ENCODE measurements at regions not wholly inside any gene's neighbourhood (a gene's known extent, or its start where the extent isn't known, plus 50 kb on each side); places are given as distances from the start of the nearest gene placed in this dataset.

- 76 to 81% (median 80%) methylated on average over 5 of the region's 5 CpGs for WGBS, 3 donors
- no peak for TF ChIP-seq CTCF (IDR thresholded peaks at IDR 0.05)
- DNase-seq: no peak
- Histone ChIP-seq H3K4me1 (no peaks in the 10 kb centered on the region), H3K27ac (no peak overlapping the region), H3K9me3 (peaks cover 15% of the 10 kb centered on the region), H3K4me3 (no peak overlapping the region), H3K27me3 (ENCODE audit: insufficient read depth in 3 of 3, low read length in 2 of 3) (peaks cover 0 to 2% (median 0%) of the 10 kb centered on the region in 3 donors), H3K36me3 (ENCODE audit: insufficient read depth in 1 of 2, low read depth in 1 of 2) (no peaks in the 10 kb centered on the region)
- intact Hi-C loops (cut with DNase I): no loop called here
- ATAC-seq: no peak
These were observed 72.9 kb upstream of the GTSF1L start for GRCh38 chr20:43799741-43800140.

- H3K27me3 ChIP-seq (ENCODE audit: insufficient read depth in 3 of 3, low read length in 2 of 3): peaks cover 0 to 2% (median 0%) of the 10 kb centered on the region in 3 donors
- no peak overlapping the region for H3K4me3 ChIP-seq
- ATAC-seq (no peak), DNase-seq (no peak)
- WGBS, 3 donors: 27 to 35% (median 28%) methylated on average over 11 of the region's 11 CpGs
- H3K9me3 ChIP-seq: peaks cover 11% of the 10 kb centered on the region
- H3K4me1 ChIP-seq: no peaks in the 10 kb centered on the region
- no peak overlapping the region for H3K27ac ChIP-seq
- no peak for TF ChIP-seq CTCF (IDR thresholded peaks at IDR 0.05)
- intact Hi-C loops (cut with DNase I): no loop called here
- no peaks in the 10 kb centered on the region for H3K36me3 ChIP-seq (ENCODE audit: insufficient read depth in 1 of 2, low read depth in 1 of 2)
These were observed 72.4 kb upstream of the GTSF1L start for GRCh38 chr20:43799150-43799711.

- ATAC-seq (no peak), DNase-seq (no peak)
- Histone ChIP-seq H3K9me3 (peaks cover 4% of the 10 kb centered on the region), H3K4me3 (no peak overlapping the region), H3K4me1 (no peaks in the 10 kb centered on the region), H3K27me3 (ENCODE audit: insufficient read depth in 3 of 3, low read length in 2 of 3) (peaks cover 0 to 2% (median 0%) of the 10 kb centered on the region in 3 donors), H3K27ac (no peak overlapping the region), H3K36me3 (ENCODE audit: insufficient read depth in 1 of 2, low read depth in 1 of 2) (no peaks in the 10 kb centered on the region)
- TF ChIP-seq CTCF (IDR thresholded peaks at IDR 0.05): no peak
- intact Hi-C loops (cut with DNase I): no loop called here
- 36 to 38% (median 36%) methylated on average over 7 of the region's 7 CpGs for WGBS, 3 donors
These were observed 71.7 kb upstream of the GTSF1L start for GRCh38 chr20:43798291-43799149.

GRCh38 chr20:43794326-43794725, 67.5 kb upstream of the GTSF1L start:
- Histone ChIP-seq H3K9me3 (no peaks in the 10 kb centered on the region), H3K27ac (no peak overlapping the region), H3K36me3 (ENCODE audit: insufficient read depth in 1 of 2, low read depth in 1 of 2) (no peaks in the 10 kb centered on the region), H3K4me1 (no peaks in the 10 kb centered on the region), H3K4me3 (no peak overlapping the region), H3K27me3 (ENCODE audit: insufficient read depth in 3 of 3, low read length in 2 of 3) (peaks cover 0 to 2% (median 0%) of the 10 kb centered on the region in 3 donors)
- WGBS, 3 donors: 33 to 50% (median 41%) methylated on average over 2 of the region's 2 CpGs
- no peak for TF ChIP-seq CTCF (IDR thresholded peaks at IDR 0.05)
- intact Hi-C loops (cut with DNase I): no loop called here
- ATAC-seq (no peak), DNase-seq (no peak)
